DND-41 (cell line): ENCODE measurements at regions not wholly inside any gene's neighbourhood (a gene's known extent, or its start where the extent isn't known, plus 50 kb on each side); places are given as distances from the start of the nearest gene placed in this dataset.
"Not testable (repeated sequence)": the region's sequence is repeated elsewhere in the genome, so short reads cannot be mapped to it uniquely, and the experiment has no call there.

Source experiments
- ATAC-seq: fragments of 200-7000 bp; cut with Tn5 transposase; 3 replicates; pipeline ENCODE4 v1.9.1; 2021; ENCODE audit warnings: low read depth; ENCODE audit not compliant: insufficient read depth
- DNase-seq: peaks from one replicate; pipeline ENCODE4 v3.0.0-alpha.2; 2020
- H2AFZ ChIP-seq: 2 replicates; pipeline ENCODE4 v1.6.0; 2012; ENCODE audit warnings: low read depth, low read length
- H3K27ac ChIP-seq: 2 replicates; pipeline ENCODE4 v1.5.1; 2012; ENCODE audit warnings: low read length, inconsistent platforms
- H3K27me3 ChIP-seq: fragments of 200-600 bp; sonication (generic); 2 replicates; pipeline ENCODE4 v1.6.0; 2012; ENCODE audit warnings: low read length, mild to moderate bottlenecking, inconsistent platforms; ENCODE audit not compliant: insufficient read depth, poor library complexity
- H3K36me3 ChIP-seq: 2 replicates; pipeline ENCODE4 v1.5.1; 2012; ENCODE audit warnings: low read length, inconsistent platforms; ENCODE audit not compliant: insufficient read depth
- H3K4me1 ChIP-seq: 2 replicates; pipeline ENCODE4 v1.5.1; 2012; ENCODE audit warnings: mild to moderate bottlenecking, low read length; ENCODE audit not compliant: insufficient read depth
- H3K4me2 ChIP-seq: 2 replicates; pipeline ENCODE4 v1.6.0; 2012; ENCODE audit warnings: mild to moderate bottlenecking, moderate library complexity, low read length, inconsistent platforms; ENCODE audit not compliant: insufficient read depth
- H3K4me3 ChIP-seq, 2 experiments: fragments of 200-600 bp in 1 of 2; shearing (Covaris generic) in 1 of 2; 2 replicates each; pipeline ENCODE4 v1.5.1; 2012 to 2016; ENCODE audit warnings: inconsistent platforms in 2 of 2, low read length in 2 of 2, mild to moderate bottlenecking in 2 of 2, low read depth in 1 of 2, moderate library complexity in 1 of 2
- H3K79me2 ChIP-seq: 2 replicates; pipeline ENCODE4 v1.6.0; 2012; ENCODE audit warnings: low read length, inconsistent platforms; ENCODE audit not compliant: insufficient read depth
- H3K9ac ChIP-seq: 2 replicates; pipeline ENCODE4 v1.6.0; 2012; ENCODE audit warnings: low read depth, mild to moderate bottlenecking, inconsistent platforms, low read length, moderate library complexity
- H3K9me3 ChIP-seq: 2 replicates; pipeline ENCODE4 v1.5.1; 2012; ENCODE audit warnings: low read length, moderate library complexity, mild to moderate bottlenecking, inconsistent platforms; ENCODE audit not compliant: insufficient read depth, severe bottlenecking
- H4K20me1 ChIP-seq: 2 replicates; pipeline ENCODE4 v1.6.0; 2012; ENCODE audit warnings: low read length; ENCODE audit not compliant: insufficient read depth

DNA sequence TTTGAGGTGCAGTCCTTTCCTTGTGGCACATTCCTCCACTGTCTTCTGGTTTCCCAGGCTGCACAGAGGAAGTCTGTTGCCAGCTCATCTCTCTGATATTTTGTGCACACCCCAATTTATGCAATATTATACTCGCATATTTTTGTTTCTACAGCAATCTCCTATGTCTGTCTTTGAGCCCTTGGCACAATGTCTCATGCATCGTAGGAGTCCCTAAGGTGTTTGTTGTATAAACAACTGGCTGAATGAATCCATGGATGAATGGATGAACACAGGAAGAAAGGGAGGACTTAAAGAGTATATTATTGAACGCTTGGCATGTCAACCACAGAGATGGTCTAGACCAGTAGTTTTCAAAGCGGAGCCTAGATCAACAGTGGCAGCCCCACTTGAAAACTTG, 2907.0 kb downstream of the RPIA start:
- H3K9ac ChIP-seq, H4K20me1 ChIP-seq, ATAC-seq, H3K36me3 ChIP-seq, H3K27me3 ChIP-seq, DNase-seq, H2AFZ ChIP-seq, H3K79me2 ChIP-seq, H3K4me1 ChIP-seq, H3K4me3 ChIP-seq, H3K27ac ChIP-seq, H3K4me2 ChIP-seq, H3K9me3 ChIP-seq: not testable (repeated sequence)

DNA sequence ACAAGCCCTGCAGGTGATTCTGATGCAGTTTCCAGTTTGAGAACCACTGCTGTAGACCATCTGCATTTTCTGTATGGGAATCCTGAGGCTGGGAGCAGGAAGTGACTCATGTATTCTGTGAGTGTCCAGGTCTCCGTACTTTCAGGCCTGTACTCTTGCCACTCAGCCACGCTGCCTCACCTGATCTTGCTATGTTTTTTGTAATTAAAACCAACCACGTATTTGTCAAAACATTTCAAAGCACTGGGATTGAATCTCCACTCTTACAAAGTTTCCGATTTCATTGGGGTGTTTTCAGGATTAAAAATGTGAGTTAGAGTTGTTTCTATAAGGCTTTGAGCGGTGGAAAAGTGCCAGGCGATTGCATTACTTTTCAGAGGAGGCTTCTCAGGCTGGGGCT, 2907.5 kb downstream of the RPIA start:
- not testable (repeated sequence) for H3K27me3 ChIP-seq, H3K4me2 ChIP-seq, H3K4me3 ChIP-seq, H4K20me1 ChIP-seq, H3K9me3 ChIP-seq, H2AFZ ChIP-seq, H3K9ac ChIP-seq, H3K27ac ChIP-seq, H3K4me1 ChIP-seq, H3K36me3 ChIP-seq, ATAC-seq, DNase-seq, H3K79me2 ChIP-seq

DNA sequence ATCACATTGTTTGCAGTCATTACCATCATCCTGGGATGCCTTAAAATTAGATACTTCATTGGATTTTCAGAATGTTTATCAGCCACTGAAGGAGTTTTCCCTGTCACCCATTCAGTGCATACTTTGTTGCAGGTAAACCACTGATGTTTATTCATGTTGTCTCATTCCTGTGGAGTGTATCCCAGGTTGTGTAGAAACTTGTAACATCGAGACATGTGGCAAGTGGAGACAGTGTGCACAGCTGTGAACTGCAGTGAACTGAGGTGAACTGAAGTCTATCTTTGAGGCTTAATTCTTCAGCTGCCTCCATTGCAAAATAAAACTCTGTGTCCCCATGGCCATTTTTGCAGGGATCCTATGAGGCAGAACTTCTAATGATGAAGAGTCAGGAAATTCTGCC, 2911.4 kb downstream of the RPIA start:
- H3K9me3 ChIP-seq, H3K4me2 ChIP-seq, H4K20me1 ChIP-seq, ATAC-seq, H3K36me3 ChIP-seq, DNase-seq, H3K9ac ChIP-seq, H2AFZ ChIP-seq, H3K4me1 ChIP-seq, H3K4me3 ChIP-seq, H3K27me3 ChIP-seq, H3K27ac ChIP-seq, H3K79me2 ChIP-seq: not testable (repeated sequence)

DNA sequence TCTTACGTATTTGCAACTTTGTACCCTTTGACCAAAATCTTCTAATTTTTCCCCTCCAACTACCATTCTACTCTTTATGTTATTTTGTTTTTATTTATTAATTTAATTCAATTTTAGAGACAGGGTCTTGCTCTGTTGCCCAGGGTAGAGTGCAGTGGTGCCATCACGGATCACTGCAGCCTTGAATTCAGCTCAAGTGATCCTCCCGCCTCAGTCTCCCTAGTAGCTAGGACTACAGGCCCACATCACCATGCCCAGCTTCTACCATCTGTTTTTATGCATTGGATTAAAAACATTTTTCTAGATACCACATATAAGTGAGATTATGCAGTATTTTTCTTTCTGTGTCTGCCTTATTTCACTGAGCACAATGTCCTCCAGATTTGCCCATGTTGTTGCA, 2912.5 kb downstream of the RPIA start:
- H3K79me2 ChIP-seq, H3K4me3 ChIP-seq, H3K4me1 ChIP-seq, ATAC-seq, DNase-seq, H4K20me1 ChIP-seq, H2AFZ ChIP-seq, H3K27ac ChIP-seq, H3K9me3 ChIP-seq, H3K27me3 ChIP-seq, H3K9ac ChIP-seq, H3K36me3 ChIP-seq, H3K4me2 ChIP-seq: not testable (repeated sequence)

DNA sequence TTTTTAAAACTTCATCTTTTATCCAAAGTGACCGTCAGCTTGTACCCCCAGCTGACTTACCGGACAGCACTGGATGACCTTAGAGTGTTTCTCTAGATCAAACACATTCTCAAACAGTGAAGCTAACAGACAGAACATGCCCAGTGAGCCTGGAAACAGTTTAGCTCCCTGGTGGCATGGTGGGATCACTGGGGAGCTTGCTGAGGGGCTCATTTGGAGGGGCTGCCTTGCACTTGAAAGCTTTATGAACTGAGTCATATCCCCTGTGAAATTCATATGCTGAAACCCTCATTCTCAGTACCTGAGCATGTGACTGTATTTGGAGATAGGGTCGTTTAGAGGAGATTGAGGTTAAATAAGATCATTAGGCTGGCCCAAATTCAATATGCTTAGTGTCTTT, 2913.2 kb downstream of the RPIA start:
- not testable (repeated sequence) for H3K36me3 ChIP-seq, ATAC-seq, H2AFZ ChIP-seq, H3K27ac ChIP-seq, H3K79me2 ChIP-seq, H3K9me3 ChIP-seq, H3K9ac ChIP-seq, H3K4me2 ChIP-seq, H3K4me1 ChIP-seq, H3K27me3 ChIP-seq, DNase-seq, H4K20me1 ChIP-seq, H3K4me3 ChIP-seq

DNA sequence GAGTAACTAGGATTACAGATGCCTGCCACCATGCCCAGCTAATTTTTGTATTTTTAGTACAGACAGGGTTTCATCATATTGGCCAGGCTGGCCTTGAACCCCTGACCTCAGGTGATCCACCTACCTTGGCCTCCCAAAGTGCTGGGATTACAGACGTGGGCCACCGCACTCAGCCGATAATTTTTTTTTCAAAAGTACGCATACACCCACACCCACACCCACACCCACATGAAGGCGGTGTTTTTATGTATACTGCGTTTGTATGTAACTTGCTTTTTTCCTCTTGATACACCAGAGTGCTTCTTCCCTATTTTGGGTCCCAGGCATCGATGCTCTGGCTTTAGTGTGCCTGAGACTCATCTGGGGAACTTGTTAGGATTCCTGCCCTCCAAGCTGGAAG, 2932.3 kb downstream of the RPIA start:
- not testable (repeated sequence) for H3K9me3 ChIP-seq, H4K20me1 ChIP-seq, ATAC-seq, DNase-seq, H3K4me3 ChIP-seq, H3K27me3 ChIP-seq, H3K27ac ChIP-seq, H3K4me1 ChIP-seq, H3K9ac ChIP-seq, H3K4me2 ChIP-seq, H3K36me3 ChIP-seq, H2AFZ ChIP-seq, H3K79me2 ChIP-seq

DNA sequence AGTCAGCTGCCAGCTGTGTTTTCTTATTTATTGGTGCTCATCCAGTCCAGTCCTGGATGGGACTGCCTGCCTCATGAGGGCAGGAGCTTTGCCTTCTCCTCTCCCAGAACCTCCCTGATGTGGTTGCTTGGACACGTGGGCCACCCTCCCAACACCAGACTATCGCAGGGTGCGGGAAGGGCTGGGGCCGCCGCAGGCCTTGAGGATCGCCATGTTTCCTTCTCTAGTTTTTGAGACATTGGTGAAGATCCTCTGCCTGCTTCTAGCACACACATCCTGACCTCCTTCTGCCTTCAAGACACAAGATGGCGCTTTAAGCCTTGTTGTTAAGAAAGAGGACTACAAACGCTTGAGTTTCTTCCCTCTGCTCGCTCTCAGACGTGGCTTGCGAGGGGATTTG, 2937.0 kb downstream of the RPIA start:
- not testable (repeated sequence) for H2AFZ ChIP-seq, H3K4me1 ChIP-seq, H3K4me2 ChIP-seq, H3K79me2 ChIP-seq, H3K27me3 ChIP-seq, H3K9ac ChIP-seq, H3K4me3 ChIP-seq, H4K20me1 ChIP-seq, H3K36me3 ChIP-seq, DNase-seq, H3K27ac ChIP-seq, ATAC-seq, H3K9me3 ChIP-seq

DNA sequence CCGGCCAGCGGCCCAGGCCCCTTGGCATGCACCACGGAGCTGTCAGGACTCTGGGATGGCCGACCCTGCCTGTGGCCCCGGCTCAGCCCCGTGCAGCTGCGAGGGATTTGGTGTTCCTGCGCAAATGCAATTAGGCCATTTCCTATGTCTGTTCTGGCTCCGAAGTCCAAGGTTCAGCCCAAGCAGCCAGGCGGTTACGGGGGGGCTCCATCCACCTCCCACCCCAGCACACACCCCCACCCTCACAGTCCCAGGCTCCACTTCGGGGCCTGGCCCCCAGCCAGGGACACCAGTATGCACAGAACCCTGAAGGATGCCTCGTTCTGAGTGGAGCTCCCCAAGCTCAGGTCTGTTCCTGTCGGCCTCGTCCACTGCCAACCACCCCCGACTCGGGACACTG, 2965.7 kb downstream of the RPIA start:
- H3K9me3 ChIP-seq, H3K27me3 ChIP-seq, H3K9ac ChIP-seq, ATAC-seq, H3K36me3 ChIP-seq, H3K4me1 ChIP-seq, H3K27ac ChIP-seq, H2AFZ ChIP-seq, DNase-seq, H3K4me3 ChIP-seq, H3K79me2 ChIP-seq, H4K20me1 ChIP-seq, H3K4me2 ChIP-seq: not testable (repeated sequence)

DNA sequence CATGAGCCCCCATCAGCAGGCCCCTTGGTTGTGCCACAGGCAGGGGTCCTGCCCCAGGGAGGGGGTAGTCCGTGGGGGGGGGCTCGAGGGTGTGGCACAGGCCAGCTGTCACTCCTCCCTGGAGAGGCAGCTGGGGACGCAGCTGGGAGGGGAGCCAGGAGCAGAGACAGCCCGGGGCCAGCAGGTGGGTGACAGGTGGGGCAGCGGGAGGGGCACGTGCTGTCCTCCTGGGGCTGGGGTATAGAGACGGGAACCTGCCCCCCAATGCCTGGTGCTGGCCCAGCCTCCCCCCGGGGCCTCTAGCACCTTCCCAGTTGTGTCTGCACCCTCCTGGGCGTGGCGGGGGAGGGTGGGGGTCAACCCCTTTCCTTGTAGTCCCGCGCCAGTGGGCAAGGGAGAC, 2966.9 kb downstream of the RPIA start:
- not testable (repeated sequence) for H3K4me2 ChIP-seq, H3K27ac ChIP-seq, H3K4me3 ChIP-seq, H3K79me2 ChIP-seq, DNase-seq, H3K36me3 ChIP-seq, ATAC-seq, H3K4me1 ChIP-seq, H3K27me3 ChIP-seq, H3K9me3 ChIP-seq, H4K20me1 ChIP-seq, H3K9ac ChIP-seq, H2AFZ ChIP-seq
